ENCODE measurements at regions not wholly inside any gene's neighbourhood (a gene's known extent, or its start where the extent isn't known, plus 50 kb on each side); places are given as distances from the start of the nearest gene placed in this dataset.

GRCh38 chr6:90868256-90868655 lies 281.4 kb upstream of the MAP3K7 start:
- Histone ChIP-seq H3K9me3 (no peaks in the 10 kb centered on the region), H3K4me3 (no peak overlapping the region), H3K4me1 (ENCODE audit: control insufficient read depth in 1 of 2, low read depth in 2 of 2) (no peaks in the 10 kb centered on the region), H3K27me3 (replicated peaks; ENCODE audit: insufficient read depth) (no peaks in the 10 kb centered on the region), H3K36me3 (no peaks in the 10 kb centered on the region), H3K27ac (no peak overlapping the region)
- no peak for TF ChIP-seq CTCF (IDR thresholded peaks at IDR 0.05)
- ATAC-seq (ENCODE audit: insufficient number of reproducible peaks, low FRiP score, low read depth) (no peak), DNase-seq (ENCODE audit: low spot score) (no peak)

GRCh38 chr6:90865513-90865912 lies 278.6 kb upstream of the MAP3K7 start:
- H3K9me3 ChIP-seq: no peaks in the 10 kb centered on the region
- H3K36me3 ChIP-seq: no peaks in the 10 kb centered on the region
- no peak overlapping the region for H3K4me3 ChIP-seq
- no peak overlapping the region for H3K27ac ChIP-seq
- no peaks in the 10 kb centered on the region for H3K27me3 ChIP-seq (replicated peaks; ENCODE audit: insufficient read depth)
- TF ChIP-seq CTCF (IDR thresholded peaks at IDR 0.05): no peak
- H3K4me1 ChIP-seq (ENCODE audit: control insufficient read depth in 1 of 2, low read depth in 2 of 2): no peaks in the 10 kb centered on the region
- DNase-seq (ENCODE audit: low spot score): no peak
- ATAC-seq (ENCODE audit: insufficient number of reproducible peaks, low FRiP score, low read depth): no peak

- no peak overlapping the region for H3K27ac ChIP-seq
- no peak overlapping the region for H3K4me3 ChIP-seq
- no peaks in the 10 kb centered on the region for H3K36me3 ChIP-seq
- no peak for TF ChIP-seq CTCF (IDR thresholded peaks at IDR 0.05)
- ATAC-seq (ENCODE audit: insufficient number of reproducible peaks, low FRiP score, low read depth): no peak
- H3K9me3 ChIP-seq: no peaks in the 10 kb centered on the region
- H3K4me1 ChIP-seq (ENCODE audit: control insufficient read depth in 1 of 2, low read depth in 2 of 2): no peaks in the 10 kb centered on the region
- no peak for DNase-seq (ENCODE audit: low spot score)
- H3K27me3 ChIP-seq (replicated peaks; ENCODE audit: insufficient read depth): no peaks in the 10 kb centered on the region
Measured at GRCh38 chr6:90863043-90863442, 276.2 kb upstream of the MAP3K7 start.

GRCh38 chr6:90860822-90861601 lies 274.1 kb upstream of the MAP3K7 start:
- TF ChIP-seq CTCF (IDR thresholded peaks at IDR 0.05): no peak
- no peaks in the 10 kb centered on the region for H3K27me3 ChIP-seq (replicated peaks; ENCODE audit: insufficient read depth)
- H3K4me1 ChIP-seq (ENCODE audit: control insufficient read depth in 1 of 2, low read depth in 2 of 2): no peaks in the 10 kb centered on the region
- H3K36me3 ChIP-seq: no peaks in the 10 kb centered on the region
- DNase-seq (ENCODE audit: low spot score) (no peak), ATAC-seq (ENCODE audit: insufficient number of reproducible peaks, low FRiP score, low read depth) (no peak)
- no peak overlapping the region for H3K4me3 ChIP-seq
- no peak overlapping the region for H3K27ac ChIP-seq
- no peaks in the 10 kb centered on the region for H3K9me3 ChIP-seq

- Histone ChIP-seq H3K4me1 (ENCODE audit: control insufficient read depth in 1 of 2, low read depth in 2 of 2) (no peaks in the 10 kb centered on the region), H3K36me3 (no peaks in the 10 kb centered on the region), H3K27ac (no peak overlapping the region), H3K9me3 (no peaks in the 10 kb centered on the region), H3K27me3 (replicated peaks; ENCODE audit: insufficient read depth) (no peaks in the 10 kb centered on the region), H3K4me3 (no peak overlapping the region)
- ATAC-seq (ENCODE audit: insufficient number of reproducible peaks, low FRiP score, low read depth) (no peak), DNase-seq (ENCODE audit: low spot score) (no peak)
- no peak for TF ChIP-seq CTCF (IDR thresholded peaks at IDR 0.05)
Measured at GRCh38 chr6:90859612-90860011, 272.7 kb upstream of the MAP3K7 start.

Data from thoracic aorta (tissue), 2 donors.